Neural cell (in vitro differentiated cells): ENCODE measurements at regions not wholly inside any gene's neighbourhood (a gene's known extent, or its start where the extent isn't known, plus 50 kb on each side); places are given as distances from the start of the nearest gene placed in this dataset.
"Not testable (repeated sequence)": the region's sequence is repeated elsewhere in the genome, so short reads cannot be mapped to it uniquely, and the experiment has no call there.

Experiments
- CTCF ChIP-seq: fragments of 450-650 bp; IDR thresholded peaks from 2 replicates; pipeline ENCODE4 v1.5.1; 2014; ENCODE audit warnings: antibody characterized with exemption, mild to moderate bottlenecking, moderate library complexity; ENCODE audit not compliant: poor library complexity, severe bottlenecking
- EP300 ChIP-seq: fragments of 450-650 bp; conservative IDR thresholded peaks from 2 replicates; pipeline ENCODE4 v1.6.1; 2014; ENCODE audit warnings: antibody characterized with exemption, mild to moderate bottlenecking, moderate library complexity; ENCODE audit not compliant: poor library complexity, severe bottlenecking
- EZH2 ChIP-seq: fragments of 200-600, 300-800 bp; shearing (Covaris generic), sonication (generic); IDR thresholded peaks from 2 replicates; pipeline ENCODE4 v1.6.1; 2014; ENCODE audit warnings: antibody characterized with exemption, low read length, borderline replicate concordance, mild to moderate bottlenecking; ENCODE audit not compliant: insufficient read depth, poor library complexity, severe bottlenecking
- MXI1 ChIP-seq: fragments of 450-650 bp; conservative IDR thresholded peaks from 2 replicates; pipeline ENCODE4 v1.6.1; 2014; ENCODE audit warnings: antibody characterized with exemption, mild to moderate bottlenecking; ENCODE audit not compliant: poor library complexity, severe bottlenecking
- POLR2AphosphoS5 ChIP-seq: IDR thresholded peaks from 2 replicates; pipeline ENCODE4 v1.6.1; 2012
- TAF1 ChIP-seq: IDR thresholded peaks from 2 replicates; pipeline ENCODE4 v1.6.1; 2012; ENCODE audit warnings: low read depth

GRCh38 chr3:151667762-151668161, 66.0 kb upstream of the AADACL2 start:
- TF ChIP-seq MXI1, TAF1, CTCF, POLR2AphosphoS5, EP300, EZH2: not testable (repeated sequence)
